Neural cell (in vitro differentiated cells): ENCODE measurements at regions not wholly inside any gene's neighbourhood (a gene's known extent, or its start where the extent isn't known, plus 50 kb on each side); places are given as distances from the start of the nearest gene placed in this dataset.

Source experiments
- H2AFZ ChIP-seq: fragments of 200-600, 300-800 bp; sonication (generic), shearing (Covaris generic); 2 replicates; pipeline ENCODE4 v1.6.0; 2014; ENCODE audit warnings: low read depth, mild to moderate bottlenecking, antibody characterized with exemption, low read length, moderate library complexity
- H3F3A ChIP-seq: fragments of 200-600 bp; shearing (Covaris generic); 2 replicates; pipeline ENCODE4 v1.6.1; 2016; ENCODE audit warnings: mild to moderate bottlenecking, moderate library complexity, mixed read lengths, antibody characterized with exemption, low read length; ENCODE audit not compliant: insufficient read depth, poor library complexity, severe bottlenecking
- H3K27ac ChIP-seq: fragments of 200-600, 300-800 bp; sonication (generic), shearing (Covaris generic); 2 replicates; pipeline ENCODE4 v1.5.1; 2014; ENCODE audit warnings: mild to moderate bottlenecking, low read length, moderate library complexity
- H3K27me3 ChIP-seq: fragments of 300-800, 200-600 bp; sonication (generic), shearing (Covaris generic); 2 replicates; pipeline ENCODE4 v1.6.0; 2014; ENCODE audit warnings: mild to moderate bottlenecking, low read depth, low read length, moderate library complexity; ENCODE audit not compliant: insufficient read depth
- H3K36me3 ChIP-seq: fragments of 300-800, 200-600 bp; sonication (generic), shearing (Covaris generic); 2 replicates; pipeline ENCODE4 v1.5.1; 2014; ENCODE audit warnings: mild to moderate bottlenecking, antibody characterized with exemption, low read length, moderate library complexity; ENCODE audit not compliant: insufficient read depth
- H3K4me2 ChIP-seq: fragments of 300-800, 200-600 bp; sonication (generic), shearing (Covaris generic); 2 replicates; pipeline ENCODE4 v1.6.0; 2014; ENCODE audit warnings: mild to moderate bottlenecking, low read length
- H3K4me3 ChIP-seq: fragments of 300-800, 200-600 bp; sonication (generic), shearing (Covaris generic); 2 replicates; pipeline ENCODE4 v1.5.1; 2014; ENCODE audit warnings: mild to moderate bottlenecking, low read length, moderate library complexity
- H3K79me2 ChIP-seq: fragments of 200-600 bp; shearing (Covaris generic); replicated peaks from 2 replicates; pipeline ENCODE4 v1.6.0; 2014; ENCODE audit warnings: mild to moderate bottlenecking, low read length, moderate library complexity; ENCODE audit not compliant: insufficient read depth
- H3K9ac ChIP-seq: fragments of 300-800, 200-600 bp; sonication (generic), shearing (Covaris generic); 2 replicates; pipeline ENCODE4 v1.6.1; 2016; ENCODE audit warnings: mild to moderate bottlenecking, low read length, mixed read lengths
- H3K9me2 ChIP-seq: fragments of 200-600 bp; shearing (Covaris generic); 2 replicates; pipeline ENCODE4 v1.6.1; 2016; ENCODE audit warnings: mild to moderate bottlenecking, low read length, mixed read lengths; ENCODE audit not compliant: insufficient read depth
- H3K9me3 ChIP-seq: fragments of 200-600, 300-800 bp; sonication (generic), shearing (Covaris generic); 2 replicates; pipeline ENCODE4 v1.6.1; 2016; ENCODE audit warnings: mild to moderate bottlenecking, mixed run types, low read length, moderate library complexity, mixed read lengths
- H4K20me1 ChIP-seq: fragments of 200-600 bp; shearing (Covaris generic); 2 replicates; pipeline ENCODE4 v1.6.1; 2016; ENCODE audit warnings: mild to moderate bottlenecking, mixed run types; ENCODE audit not compliant: insufficient read depth
- EP300 ChIP-seq: fragments of 450-650 bp; conservative IDR thresholded peaks from 2 replicates; pipeline ENCODE4 v1.6.1; 2014; ENCODE audit warnings: antibody characterized with exemption, mild to moderate bottlenecking, moderate library complexity; ENCODE audit not compliant: poor library complexity, severe bottlenecking
- EZH2 ChIP-seq: fragments of 200-600, 300-800 bp; shearing (Covaris generic), sonication (generic); IDR thresholded peaks from 2 replicates; pipeline ENCODE4 v1.6.1; 2014; ENCODE audit warnings: antibody characterized with exemption, low read length, borderline replicate concordance, mild to moderate bottlenecking; ENCODE audit not compliant: insufficient read depth, poor library complexity, severe bottlenecking
- MXI1 ChIP-seq: fragments of 450-650 bp; conservative IDR thresholded peaks from 2 replicates; pipeline ENCODE4 v1.6.1; 2014; ENCODE audit warnings: antibody characterized with exemption, mild to moderate bottlenecking; ENCODE audit not compliant: poor library complexity, severe bottlenecking
- POLR2AphosphoS5 ChIP-seq: IDR thresholded peaks from 2 replicates; pipeline ENCODE4 v1.6.1; 2012
- RAD21 ChIP-seq: fragments of 450-650 bp; conservative IDR thresholded peaks from 2 replicates; pipeline ENCODE4 v1.6.1; 2014; ENCODE audit warnings: antibody characterized with exemption, mild to moderate bottlenecking, moderate library complexity
- REST ChIP-seq: IDR thresholded peaks from 2 replicates; pipeline ENCODE4 v1.6.1; 2012; ENCODE audit warnings: borderline replicate concordance
- SMC3 ChIP-seq: fragments of 450-650 bp; conservative IDR thresholded peaks from 2 replicates; pipeline ENCODE4 v1.6.1; 2014; ENCODE audit warnings: antibody characterized with exemption, mild to moderate bottlenecking, moderate library complexity; ENCODE audit not compliant: poor library complexity
- TAF1 ChIP-seq: IDR thresholded peaks from 2 replicates; pipeline ENCODE4 v1.6.1; 2012; ENCODE audit warnings: low read depth
- TF ChIP-seq, protein P1 (sequence below): fragments of 450-650 bp; IDR thresholded peaks from 2 replicates; pipeline ENCODE4 v1.5.1; 2014; ENCODE audit warnings: antibody characterized with exemption, mild to moderate bottlenecking, moderate library complexity; ENCODE audit not compliant: poor library complexity, severe bottlenecking

- H3K4me2 ChIP-seq: no peak overlapping the region
- no peaks in the 10 kb centered on the region for H3K9me2 ChIP-seq
- H3K79me2 ChIP-seq: no peaks in the 10 kb centered on the region
- no peak overlapping the region for H3K27ac ChIP-seq
- TF ChIP-seq RAD21 (no peak), MXI1 (no peak), EZH2 (no peak), SMC3 (no peak), REST (no peak), TAF1 (no peak), EP300 (no peak), POLR2AphosphoS5 (no peak)
- TF ChIP-seq, protein P1, sequence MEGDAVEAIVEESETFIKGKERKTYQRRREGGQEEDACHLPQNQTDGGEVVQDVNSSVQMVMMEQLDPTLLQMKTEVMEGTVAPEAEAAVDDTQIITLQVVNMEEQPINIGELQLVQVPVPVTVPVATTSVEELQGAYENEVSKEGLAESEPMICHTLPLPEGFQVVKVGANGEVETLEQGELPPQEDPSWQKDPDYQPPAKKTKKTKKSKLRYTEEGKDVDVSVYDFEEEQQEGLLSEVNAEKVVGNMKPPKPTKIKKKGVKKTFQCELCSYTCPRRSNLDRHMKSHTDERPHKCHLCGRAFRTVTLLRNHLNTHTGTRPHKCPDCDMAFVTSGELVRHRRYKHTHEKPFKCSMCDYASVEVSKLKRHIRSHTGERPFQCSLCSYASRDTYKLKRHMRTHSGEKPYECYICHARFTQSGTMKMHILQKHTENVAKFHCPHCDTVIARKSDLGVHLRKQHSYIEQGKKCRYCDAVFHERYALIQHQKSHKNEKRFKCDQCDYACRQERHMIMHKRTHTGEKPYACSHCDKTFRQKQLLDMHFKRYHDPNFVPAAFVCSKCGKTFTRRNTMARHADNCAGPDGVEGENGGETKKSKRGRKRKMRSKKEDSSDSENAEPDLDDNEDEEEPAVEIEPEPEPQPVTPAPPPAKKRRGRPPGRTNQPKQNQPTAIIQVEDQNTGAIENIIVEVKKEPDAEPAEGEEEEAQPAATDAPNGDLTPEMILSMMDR: no peak
- no peaks in the 10 kb centered on the region for H3F3A ChIP-seq
- H4K20me1 ChIP-seq: no peaks in the 10 kb centered on the region
- no peaks in the 10 kb centered on the region for H3K27me3 ChIP-seq
- no peak overlapping the region for H3K4me3 ChIP-seq
- H3K36me3 ChIP-seq: no peaks in the 10 kb centered on the region
- H2AFZ ChIP-seq: no peak overlapping the region
- H3K9me3 ChIP-seq: peaks cover 4% of the 10 kb centered on the region
- H3K9ac ChIP-seq: no peak overlapping the region
Observed at GRCh38 chr12:47400266-47400665, 305.6 kb downstream of the RPAP3 start.

GRCh38 chr12:47397664-47398281, 308.1 kb downstream of the RPAP3 start:
- Histone ChIP-seq H3K9ac (no peak overlapping the region), H4K20me1 (no peaks in the 10 kb centered on the region), H3K9me2 (no peaks in the 10 kb centered on the region), H3F3A (no peaks in the 10 kb centered on the region), H2AFZ (no peak overlapping the region), H3K79me2 (no peaks in the 10 kb centered on the region), H3K4me3 (no peak overlapping the region), H3K9me3 (peaks cover 4% of the 10 kb centered on the region), H3K4me2 (no peak overlapping the region), H3K36me3 (no peaks in the 10 kb centered on the region), H3K27me3 (no peaks in the 10 kb centered on the region), H3K27ac (no peak overlapping the region)
- no peak for TF ChIP-seq EP300
- TF ChIP-seq, protein P1: no peak
- TF ChIP-seq EZH2: no peak
- TF ChIP-seq SMC3: no peak
- no peak for TF ChIP-seq TAF1
